ENCODE measurements at regions not wholly inside any gene's neighbourhood (a gene's known extent, or its start where the extent isn't known, plus 50 kb on each side); places are given as distances from the start of the nearest gene placed in this dataset.

- peak; percentile 72 to 92 (median 83) for TF ChIP-seq CTCF (IDR thresholded peaks at IDR 0.05; ENCODE audit: control extremely low read depth in 1 of 3, insufficient read depth in 1 of 3, low read depth in 1 of 3, low read length in 3 of 3)
- no peak for TF ChIP-seq KDM4A (IDR thresholded peaks at IDR 0.05; ENCODE audit: low read depth, low read length, severe bottlenecking)
These were observed 89.6 kb upstream of the NHSL1 start (continued) for GRCh38 chr6:138588805-138589434.
